ENCODE measurements at regions not wholly inside any gene's neighbourhood (a gene's known extent, or its start where the extent isn't known, plus 50 kb on each side); places are given as distances from the start of the nearest gene placed in this dataset.
"Not testable (repeated sequence)": the region's sequence is repeated elsewhere in the genome, so short reads cannot be mapped to it uniquely, and the experiment has no call there.

DNA sequence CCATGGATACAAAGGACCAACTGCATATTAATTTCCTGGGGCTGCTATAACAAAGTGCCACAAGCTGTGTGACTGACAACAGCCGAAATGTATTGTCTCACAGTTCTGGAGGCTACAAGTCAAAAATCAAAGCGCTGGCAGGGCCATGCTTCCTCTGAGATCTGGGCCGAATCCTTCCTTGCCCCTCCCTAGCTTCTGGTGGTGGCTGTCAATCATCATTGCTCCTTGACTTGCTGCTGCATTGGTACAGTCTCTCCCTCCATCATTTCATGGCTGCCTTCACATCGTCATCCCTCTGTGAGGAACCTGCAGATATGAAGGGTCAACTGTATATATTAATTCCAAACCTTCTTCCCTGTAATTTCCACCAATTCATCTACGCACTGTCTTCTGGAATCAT, 118.3 kb downstream of the EXOC5 start:
- no peak for DNase-seq

DNA sequence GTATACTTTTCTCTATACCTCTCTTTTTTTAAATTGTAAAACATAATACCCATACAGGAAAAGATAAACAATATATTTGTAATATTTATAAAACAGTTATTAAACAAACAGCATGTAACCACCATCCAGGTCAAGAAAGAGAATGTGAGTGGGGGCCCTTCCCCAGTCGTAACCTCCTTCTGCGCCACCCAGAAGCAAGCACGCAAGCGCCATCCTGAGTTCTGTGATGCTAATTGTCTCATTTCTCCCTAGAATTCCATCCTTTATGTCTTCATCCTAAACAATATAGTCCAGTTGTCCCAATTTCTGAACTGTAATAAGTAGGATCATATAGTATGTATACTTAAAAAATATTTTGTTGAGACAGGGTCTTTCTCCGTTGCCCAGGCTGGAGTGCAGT, 129.5 kb downstream of the EXOC5 start:
- no peak for DNase-seq

DNA sequence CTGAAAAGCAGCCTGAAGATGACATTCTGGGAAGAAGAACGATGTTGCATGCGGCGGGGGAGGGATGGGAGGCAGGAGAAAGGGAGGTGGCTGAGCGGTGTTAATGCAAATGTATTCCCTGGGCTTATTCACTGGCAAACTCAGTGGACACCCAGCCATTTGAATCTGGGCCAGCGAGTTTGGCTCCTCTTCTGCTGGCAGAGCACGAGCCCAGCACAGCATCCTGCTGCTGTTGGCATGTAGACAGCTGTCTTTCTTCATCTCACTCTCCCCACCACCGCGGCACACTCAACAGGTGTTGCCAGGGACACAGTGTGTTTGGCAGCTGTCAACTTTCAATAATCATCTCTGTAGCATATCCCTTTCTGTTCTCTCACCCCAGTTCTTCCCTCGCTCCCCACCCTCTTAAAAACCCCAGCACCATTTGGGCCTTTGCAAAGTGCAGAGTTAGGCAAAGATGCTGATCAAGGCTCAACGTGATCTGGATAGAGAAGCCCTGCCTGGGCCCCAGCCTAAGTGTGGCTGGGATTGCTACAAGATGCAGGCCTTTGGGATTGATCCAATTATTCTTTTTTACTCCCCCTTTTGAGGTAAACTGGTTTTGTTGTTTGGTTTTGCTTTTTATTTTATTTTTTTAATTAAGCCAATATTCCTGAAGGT, 131.9 kb downstream of the EXOC5 start:
- DNase-seq = peak; percentile 74

DNA sequence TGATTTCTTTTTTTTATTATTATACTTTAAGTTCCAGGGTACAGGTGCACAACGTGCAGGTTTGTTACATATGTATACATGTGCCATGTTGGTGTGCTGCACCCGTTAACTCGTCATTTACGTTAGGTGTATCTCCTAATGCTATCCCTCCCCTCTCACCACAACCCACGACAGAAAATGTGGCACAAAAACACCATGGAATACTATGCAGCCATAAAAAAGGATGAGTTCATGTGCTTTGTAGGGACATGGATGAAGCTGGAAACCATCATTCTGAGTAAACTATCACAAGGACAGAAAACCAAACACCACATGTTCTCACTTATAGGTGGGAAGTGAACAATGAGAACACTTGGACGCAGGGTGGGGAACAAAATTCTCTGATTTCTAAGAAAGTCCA, 140.9 kb downstream of the EXOC5 start:
- DNase-seq = not testable (repeated sequence)

DNA sequence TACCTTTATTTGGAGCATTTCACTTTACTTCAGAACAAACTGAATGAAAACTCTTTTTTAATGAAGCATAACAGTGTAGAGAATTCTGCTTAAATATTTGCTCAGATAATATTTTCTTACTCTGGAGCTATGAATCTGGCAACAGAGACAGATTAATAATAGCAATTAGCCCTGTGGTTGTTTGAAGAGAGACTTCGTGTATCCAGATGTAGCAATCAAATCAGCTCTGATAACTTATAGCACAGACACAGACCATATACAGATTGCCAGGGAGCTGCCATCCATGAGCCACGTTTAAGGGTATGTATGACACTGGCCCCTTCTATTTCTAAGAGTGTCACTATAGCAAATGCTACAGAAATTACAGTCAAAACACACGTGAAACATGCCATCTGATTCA, 146.6 kb downstream of the EXOC5 start:
- DNase-seq = no peak

DNA sequence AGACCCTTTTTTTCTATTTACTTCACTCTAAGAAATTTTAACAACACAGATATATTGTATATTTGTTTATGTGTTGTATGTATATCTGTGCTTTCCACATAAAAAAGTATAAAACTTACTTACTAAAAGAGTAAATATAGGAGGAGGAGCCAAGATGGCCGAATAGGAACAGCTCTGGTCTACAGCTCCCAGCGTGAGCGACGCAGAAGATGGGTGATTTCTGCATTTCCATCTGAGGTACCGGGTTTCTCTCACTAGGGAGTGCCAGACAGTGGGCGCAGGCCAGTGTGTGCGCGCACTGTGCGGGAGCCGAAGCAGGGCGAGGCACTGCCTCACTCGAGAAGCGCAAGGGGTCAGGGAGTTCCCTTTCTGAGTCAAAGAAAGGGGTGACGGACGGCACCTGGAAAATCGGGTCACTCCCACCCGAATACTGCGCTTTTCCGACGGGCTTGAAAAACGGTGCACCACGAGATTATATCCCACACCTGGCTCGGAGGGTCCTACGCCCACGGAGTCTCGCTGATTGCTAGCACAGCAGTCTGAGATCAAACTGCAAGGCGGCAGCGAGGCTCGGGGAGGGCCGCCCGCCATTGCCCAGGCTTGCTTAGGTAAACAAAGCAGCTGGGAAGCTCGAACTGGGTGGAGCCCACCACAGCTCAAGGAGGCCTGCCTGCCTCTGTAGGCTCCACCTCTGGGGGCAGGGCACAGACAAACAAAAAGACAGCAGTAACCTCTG, 156.5 kb downstream of the EXOC5 start:
- not testable (repeated sequence) for DNase-seq

DNA sequence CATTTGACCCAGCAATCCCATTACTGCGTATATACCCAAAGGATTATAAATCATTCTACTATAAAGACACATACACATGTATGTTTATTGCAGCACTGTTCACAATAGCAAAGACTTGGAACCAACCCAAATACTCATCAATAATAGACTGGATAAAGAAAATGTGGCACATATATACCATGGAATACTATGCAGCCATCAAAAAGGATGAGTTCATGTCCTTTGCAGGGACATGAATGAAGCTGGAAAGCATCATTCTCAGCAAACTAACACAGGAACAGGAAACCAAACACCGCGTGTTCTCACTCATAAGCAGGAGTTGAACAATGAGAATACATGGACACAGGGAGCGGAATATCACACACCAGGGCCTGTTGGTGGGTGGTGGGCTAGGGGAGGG, 158.3 kb downstream of the EXOC5 start:
- not testable (repeated sequence) for DNase-seq

DNA sequence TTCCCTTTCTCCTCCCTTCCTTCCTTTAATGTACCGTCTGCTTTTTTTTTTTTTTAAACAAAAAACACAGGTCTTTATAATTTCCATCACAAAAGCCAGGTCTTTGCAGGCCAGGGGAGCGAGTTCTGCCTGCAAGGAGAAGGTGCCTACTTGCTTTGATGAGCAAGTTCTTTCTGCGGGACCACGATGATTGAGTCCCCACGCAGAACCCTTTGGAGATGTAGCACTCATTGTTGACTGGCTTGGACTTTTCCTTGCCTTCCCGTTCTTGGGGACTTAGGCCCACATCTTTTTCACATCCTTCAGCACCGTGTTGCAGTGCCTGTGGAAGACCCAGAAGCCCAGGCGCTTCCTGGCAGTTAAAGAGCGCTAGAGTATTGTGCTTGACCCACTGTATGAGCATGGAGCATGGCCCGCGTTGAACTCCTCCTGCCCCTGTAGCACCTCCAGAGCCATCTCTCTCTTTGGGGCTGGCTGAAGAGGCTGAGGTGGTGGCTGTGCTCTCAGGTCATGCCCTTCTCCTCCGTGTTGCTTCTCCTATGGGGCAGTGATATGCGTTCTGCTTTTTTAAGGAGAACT, 177.6 kb downstream of the EXOC5 start:
- no peak for DNase-seq

DNA sequence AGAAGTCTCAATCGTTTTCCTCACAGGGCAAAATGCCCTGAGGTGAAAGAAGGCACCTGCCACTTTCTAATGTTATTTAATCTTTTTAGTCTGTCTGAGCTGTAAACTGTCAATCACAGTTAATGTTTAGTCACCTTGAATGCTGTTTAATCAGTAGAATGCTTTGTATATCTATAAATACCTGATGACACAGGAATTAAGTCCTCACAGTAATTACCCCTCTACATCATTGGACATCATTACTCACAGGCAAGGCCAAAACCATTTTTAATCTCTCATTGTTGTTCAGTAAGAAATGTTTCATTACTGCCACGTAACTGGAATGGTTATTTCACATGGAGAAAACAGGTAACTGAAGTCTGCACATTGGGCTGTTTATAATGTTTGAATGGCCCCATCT, 178.8 kb downstream of the EXOC5 start:
- no peak for DNase-seq

DNA sequence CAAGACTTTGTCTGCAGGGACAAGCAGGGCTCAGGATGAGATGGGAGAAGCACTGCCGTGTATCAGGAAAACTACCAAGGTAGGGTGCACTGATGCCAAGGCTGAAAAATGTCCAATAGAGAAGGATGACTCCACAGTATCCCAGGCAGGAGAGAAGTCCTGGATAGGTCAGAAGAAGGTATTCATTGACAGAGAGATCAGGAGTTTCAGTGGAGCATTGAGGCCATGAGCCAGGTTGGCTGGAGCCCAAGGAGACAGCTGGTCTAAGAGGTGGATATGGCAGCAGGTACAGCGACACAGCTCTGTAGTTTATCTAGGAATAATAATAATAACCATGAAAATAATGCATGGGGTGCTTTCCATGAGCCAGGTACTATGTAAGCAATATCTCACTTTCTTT, 180.9 kb downstream of the EXOC5 start:
- DNase-seq = no peak

DNA sequence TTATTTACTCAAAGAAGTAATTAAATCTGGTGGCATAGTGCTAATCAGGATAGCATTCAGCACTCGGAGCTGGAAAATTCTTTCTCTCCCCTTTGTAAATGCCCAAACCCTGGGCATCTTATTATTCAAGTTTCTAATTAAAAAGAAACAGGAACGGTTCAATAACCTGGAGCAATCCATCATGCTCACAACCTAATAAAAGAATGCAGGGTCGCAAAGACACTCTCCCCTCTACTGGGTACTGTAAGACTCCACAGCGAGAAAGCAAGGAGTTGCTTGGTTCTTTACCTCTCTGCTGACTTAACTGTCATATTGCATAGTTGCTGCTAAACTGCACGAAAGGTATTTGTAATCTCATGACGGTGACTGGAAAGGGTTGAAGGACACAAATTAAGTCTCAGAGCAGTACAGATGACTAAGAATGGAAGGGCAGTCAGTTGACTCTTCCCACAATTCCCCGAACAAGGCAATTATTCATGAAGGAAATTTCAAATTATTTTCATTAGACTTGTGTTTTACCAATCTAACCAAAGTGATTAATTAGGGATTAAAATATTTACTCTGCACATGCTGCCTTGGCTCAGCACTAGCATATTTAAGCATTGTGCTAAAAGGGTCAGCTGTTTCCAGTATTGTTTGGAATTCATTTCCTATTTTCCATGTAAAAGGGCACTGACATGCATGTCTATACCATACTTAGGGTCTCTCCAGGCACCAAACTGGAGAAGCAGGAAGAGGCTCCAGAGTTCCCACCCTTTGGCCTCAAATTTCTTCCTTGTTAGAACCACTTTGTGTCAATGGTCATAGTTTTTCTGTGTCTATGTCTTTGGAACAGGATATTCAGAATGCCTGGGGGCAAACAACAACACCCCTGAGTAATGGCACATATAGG, 182.2 kb downstream of the EXOC5 start:
- DNase-seq = no peak

DNA sequence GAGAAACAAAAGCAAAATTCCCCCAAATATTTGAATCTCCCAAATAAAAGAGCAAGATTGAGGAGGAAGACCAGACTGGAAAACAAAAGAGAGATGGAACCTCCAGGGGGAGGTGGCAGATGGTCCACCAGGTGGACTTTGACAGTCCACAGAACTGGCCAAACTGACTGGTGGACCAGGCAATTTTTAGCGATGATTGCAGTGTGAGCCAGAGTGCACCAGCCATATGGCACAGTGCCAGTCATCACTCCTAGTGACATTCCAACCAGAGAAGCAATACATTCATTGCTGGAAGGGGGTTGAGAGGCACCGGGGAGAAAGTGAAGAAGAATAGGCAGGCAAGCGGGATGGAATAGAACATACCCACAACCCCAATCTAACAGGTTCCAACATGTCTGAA, 182.9 kb downstream of the EXOC5 start:
- DNase-seq = no peak

DNA sequence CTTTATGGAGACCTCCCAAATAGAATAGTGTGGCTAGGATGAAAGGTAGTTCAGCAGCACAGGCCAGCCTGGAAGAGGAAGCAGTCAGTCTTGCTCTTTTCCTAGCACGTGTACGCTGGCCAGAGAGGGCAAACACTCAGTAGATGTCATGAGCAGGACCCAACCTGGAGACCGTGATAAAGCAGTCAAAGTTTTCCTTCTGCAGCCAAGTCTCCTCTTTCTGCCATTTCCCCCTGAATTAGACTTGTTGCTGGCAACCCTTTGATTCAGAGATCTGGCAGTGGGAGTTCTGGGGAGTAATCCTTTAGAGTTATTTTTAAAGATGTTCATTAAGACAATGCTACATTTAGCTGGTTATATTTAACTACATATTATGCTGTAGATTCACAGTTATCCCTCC, 183.7 kb downstream of the EXOC5 start:
- DNase-seq = no peak

DNA sequence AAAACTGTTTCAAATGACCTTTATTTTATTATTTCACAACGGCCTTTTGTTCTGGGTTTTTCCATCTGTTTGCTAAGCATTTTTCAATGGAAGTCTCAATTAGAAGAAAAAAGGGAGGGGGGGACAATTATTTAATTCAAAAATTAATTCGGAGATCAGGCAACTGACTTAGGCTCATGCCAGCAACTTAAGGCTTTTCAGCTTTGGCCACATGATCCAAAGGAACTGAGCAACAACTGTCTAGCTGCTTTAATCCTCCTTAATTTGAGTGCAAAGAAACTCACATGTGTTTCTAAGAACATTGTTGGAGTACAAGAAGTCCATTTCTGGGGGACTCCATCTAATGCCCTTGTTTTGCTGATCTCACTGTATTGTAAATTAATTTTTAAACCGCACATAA, 188.0 kb downstream of the EXOC5 start:
- no peak for DNase-seq

DNA sequence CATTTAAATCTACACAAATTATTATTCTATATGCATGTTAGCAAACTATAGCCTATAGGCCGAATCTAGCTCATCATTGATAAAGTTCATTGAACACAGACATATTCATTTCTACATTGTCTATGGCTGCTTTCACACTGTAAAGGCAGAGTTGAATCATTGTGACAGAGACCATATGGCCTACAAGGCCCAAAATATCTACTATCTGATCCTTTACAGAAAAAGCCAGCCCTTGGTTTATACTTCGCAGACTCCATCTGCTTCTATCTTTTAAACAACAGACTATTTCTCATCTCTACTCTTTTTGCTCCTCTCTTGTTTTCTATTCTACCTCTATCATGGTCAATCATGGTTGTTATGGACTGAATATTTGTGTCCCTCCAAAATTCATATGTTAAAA, 190.7 kb downstream of the EXOC5 start:
- no peak for DNase-seq

DNA sequence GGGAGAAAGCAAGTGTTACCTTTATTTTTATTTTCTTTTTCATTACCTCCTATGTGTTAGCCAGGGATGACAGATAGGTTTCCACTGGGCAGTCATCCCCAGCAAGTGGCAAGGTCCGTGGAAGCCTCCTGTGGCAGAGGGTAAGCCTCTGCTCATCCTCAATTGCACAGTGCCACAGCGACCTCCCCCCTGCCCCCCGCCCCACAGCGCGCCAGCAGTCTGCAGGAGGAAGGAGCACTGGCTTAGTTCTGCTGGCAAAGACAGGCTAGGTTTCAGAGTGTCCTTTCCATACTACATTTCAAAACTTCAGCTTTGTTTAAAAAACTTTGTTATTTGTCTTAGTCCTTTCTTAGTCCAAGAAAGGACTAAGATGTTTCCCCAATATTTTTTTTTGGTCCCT, 194.7 kb downstream of the EXOC5 start:
- DNase-seq = no peak

DNA sequence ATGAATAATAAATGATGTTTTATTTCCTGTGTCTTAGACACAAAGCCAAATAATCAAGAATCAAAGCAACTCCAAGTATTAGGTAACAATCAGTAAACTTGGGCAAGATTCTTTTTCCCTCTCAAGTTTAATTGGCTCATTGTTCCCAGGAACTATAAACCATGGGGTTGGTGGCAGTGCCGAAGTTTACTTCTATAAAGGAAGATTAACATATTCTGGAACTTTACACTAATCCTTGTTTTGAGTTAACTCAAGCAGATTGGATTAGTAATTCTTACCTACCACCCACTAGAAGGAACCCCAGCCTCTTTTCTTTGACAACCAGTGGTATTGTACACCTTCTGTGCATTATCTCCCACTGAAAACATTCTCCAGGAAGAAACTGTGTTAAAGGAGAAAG, 197.1 kb downstream of the EXOC5 start:
- no peak for DNase-seq

DNA sequence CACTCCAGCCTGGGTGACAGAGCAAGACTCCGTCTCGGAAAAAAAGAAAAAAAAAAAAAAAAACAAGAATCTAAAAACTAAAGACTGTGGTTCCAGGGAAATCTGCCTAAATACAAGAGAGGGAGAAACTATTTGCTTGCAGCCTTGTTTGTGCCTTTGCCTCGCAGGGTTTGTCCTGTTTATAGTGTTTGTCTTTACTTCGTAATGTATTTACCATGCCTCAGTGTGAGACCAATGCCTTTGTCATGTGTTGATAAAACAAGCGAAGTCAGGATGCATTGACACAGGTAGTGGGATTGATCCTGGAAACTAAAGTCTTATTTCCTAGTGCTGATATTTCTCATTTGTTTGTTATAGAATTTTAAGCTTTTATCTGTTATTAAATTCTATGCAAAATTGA, 199.0 kb downstream of the EXOC5 start:
- no peak for DNase-seq

DNA sequence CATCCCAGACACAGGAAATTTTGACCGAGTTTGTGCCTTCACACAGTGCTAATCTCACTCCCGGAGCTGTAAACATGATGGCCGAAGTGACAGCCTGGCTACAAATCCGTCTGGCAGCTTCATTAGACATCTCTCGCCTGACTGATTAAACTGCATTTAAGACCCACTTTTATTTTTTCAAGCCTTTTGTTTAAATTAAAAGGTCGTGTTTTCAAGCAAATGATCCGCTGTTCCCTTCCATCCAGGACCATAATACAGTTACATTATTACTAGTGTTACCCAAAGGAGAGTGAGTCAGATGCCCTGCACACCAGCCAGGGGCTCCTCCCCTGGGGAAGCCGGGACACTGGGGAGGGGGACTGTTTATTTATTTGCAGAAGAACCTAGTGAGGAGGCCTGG, 200.2 kb downstream of the EXOC5 start:
- no peak for DNase-seq

DNA sequence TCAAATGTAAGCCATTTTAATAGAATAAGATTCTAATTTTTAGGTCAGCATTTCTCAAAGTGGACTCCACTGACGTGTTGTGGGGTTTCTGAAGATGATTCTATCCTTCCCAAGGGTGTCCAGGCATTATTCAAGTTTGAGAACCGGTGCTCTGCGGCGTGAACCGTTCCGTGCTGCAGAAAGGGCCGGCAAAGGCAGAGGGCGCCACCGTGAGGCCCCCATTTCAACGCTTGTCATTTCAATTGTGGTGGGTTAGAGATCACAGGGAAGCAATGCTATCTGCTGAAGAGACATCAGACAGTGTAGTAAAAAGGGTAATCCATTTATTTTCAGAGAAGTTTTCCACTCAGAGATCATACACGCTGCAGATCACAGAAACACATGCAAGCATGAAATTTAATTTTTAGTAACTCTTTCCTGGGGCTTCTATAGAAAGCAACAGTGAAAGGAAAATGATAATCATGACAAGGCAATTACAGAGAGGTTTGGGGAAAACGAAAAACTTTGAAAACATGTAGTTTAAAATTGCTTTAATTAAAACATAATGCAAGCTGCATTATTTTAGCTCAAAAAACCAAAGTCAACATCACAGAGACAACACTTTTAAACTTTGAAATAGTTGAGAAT, 201.7 kb downstream of the EXOC5 start:
- DNase-seq = peak; percentile 58

DNA sequence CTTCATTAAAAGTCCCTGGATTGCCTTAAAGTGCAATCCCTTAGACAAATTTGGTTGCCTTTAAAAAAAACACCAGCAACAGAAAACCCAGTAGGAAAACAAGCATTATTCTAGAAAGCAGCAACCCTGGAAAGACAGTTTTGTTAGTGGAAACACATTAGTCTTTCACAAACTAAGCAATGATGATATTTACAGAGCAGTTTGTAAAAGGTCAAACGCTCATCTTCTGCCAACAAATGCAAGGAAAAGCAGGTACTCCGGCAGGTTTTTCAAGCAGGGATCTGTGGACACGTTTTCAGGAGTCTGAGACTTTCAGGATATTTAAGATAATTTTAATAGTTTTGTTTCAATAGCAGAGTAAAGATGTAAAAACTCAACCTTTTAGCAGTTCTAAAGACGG, 202.2 kb downstream of the EXOC5 start:
- no peak for DNase-seq

DNA sequence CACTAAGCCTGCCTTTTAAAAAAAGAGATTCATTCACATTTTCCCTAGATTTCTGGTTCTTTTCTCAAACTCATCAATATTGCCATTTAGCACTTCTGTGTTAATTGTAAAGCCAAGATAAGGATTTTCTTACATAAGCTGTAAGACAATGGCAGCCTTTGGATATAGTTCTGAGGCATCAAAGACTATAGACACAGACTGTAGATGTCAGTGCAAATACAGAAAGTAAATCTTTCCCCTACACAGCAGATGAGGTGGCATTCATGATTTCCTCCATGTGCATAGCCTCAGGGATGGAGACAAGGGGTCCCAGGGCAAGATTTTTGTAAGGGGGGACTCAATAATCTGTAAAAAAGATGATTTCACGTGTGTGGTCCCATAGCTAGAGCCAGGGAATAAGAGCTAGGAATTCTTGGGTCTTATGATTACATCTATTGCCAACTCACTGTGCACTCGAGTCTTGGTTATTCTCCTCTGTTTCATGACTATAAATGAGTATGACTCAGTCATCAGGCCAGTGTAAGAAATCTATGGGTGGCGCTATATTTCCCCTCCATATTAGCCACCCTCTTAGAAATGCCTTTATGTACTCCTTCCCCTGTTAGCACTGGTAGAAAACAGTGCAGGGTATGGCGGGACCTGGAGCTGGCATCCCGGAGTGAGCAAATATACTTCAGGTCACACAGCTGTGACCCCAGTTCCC, 207.5 kb downstream of the EXOC5 start:
- no peak for DNase-seq

Measured in right hindlimb (tissue), 1 donor.